ENCODE measurements at regions not wholly inside any gene's neighbourhood (a gene's known extent, or its start where the extent isn't known, plus 50 kb on each side); places are given as distances from the start of the nearest gene placed in this dataset.

GRCh38 chr5:33361781-33362180 lies 79.0 kb upstream of the TARS1 start (continued):
- TF ChIP-seq ZBTB1 (CRISPR knock-in tag; IDR thresholded peaks at IDR 0.05; ENCODE audit: borderline replicate concordance, low read depth) = no peak

- FAIRE-seq (no peak), ATAC-seq (no peak), DNase-seq (ENCODE audit: extremely low read depth in 1 of 4, low spot score in 3 of 4) (no peak)
- in situ Hi-C loops (cut with MboI) = no loop called here
- TF ChIP-seq RBFOX2 (IDR thresholded peaks at IDR 0.05; ENCODE audit: low read depth, low read length) (no peak), MTA3 (IDR thresholded peaks at IDR 0.05; ENCODE audit: borderline replicate concordance) (no peak), ZC3H8 (IDR thresholded peaks at IDR 0.05) (no peak), SAFB2 (IDR thresholded peaks at IDR 0.05; ENCODE audit: borderline replicate concordance, low read depth, low read length, severe bottlenecking) (no peak), KLF10 (CRISPR knock-in tag; IDR thresholded peaks at IDR 0.05) (no peak), ARNT (IDR thresholded peaks at IDR 0.05) (no peak), ELK1 (CRISPR knock-in tag; IDR thresholded peaks at IDR 0.05) (no peak), GATAD2A (IDR thresholded peaks at IDR 0.05) (no peak), WHSC1 (IDR thresholded peaks at IDR 0.05; ENCODE audit: low read length) (no peak), RB1 (IDR thresholded peaks at IDR 0.05; ENCODE audit: low read depth) (no peak), TCFL5 (CRISPR knock-in tag; conservative IDR thresholded peaks at IDR 0.05) (no peak), HDAC1 (IDR thresholded peaks at IDR 0.05) (no peak), PCBP1 (IDR thresholded peaks at IDR 0.05; ENCODE audit: low read depth, low read length, poor library complexity, severe bottlenecking) (no peak)
- Histone ChIP-seq H3K4me1 (replicated peaks in 1 of 2; ENCODE audit: control insufficient read depth in 2 of 2, insufficient read depth in 2 of 2, low read length in 2 of 2) (no peaks in the 10 kb centered on the region), H3K9me1 (ENCODE audit: control insufficient read depth, insufficient read depth, low read length) (no peaks in the 10 kb centered on the region), H4K20me1 (replicated peaks; ENCODE audit: control insufficient read depth, insufficient read depth, low read length) (no peaks in the 10 kb centered on the region), H3K27ac (ENCODE audit: extremely low read depth, low read depth, low read length) (no peak overlapping the region), H3K79me2 (ENCODE audit: control insufficient read depth, insufficient read depth, low read length) (no peaks in the 10 kb centered on the region), H3K27me3 (ENCODE audit: control insufficient read depth in 2 of 2, insufficient read depth in 2 of 2, low read length in 2 of 2) (no peaks in the 10 kb centered on the region), H3K4me2 (ENCODE audit: insufficient read depth, low read length) (no peak overlapping the region), H3K9ac (ENCODE audit: insufficient read depth in 1 of 2, low read depth in 2 of 2, low read length in 2 of 2) (no peak overlapping the region), H3K4me3 (no peak overlapping the region), H2AFZ (ENCODE audit: low read depth, low read length) (no peak overlapping the region), H3K9me3 (replicated peaks; ENCODE audit: control insufficient read depth, insufficient read depth, low read depth, low read length) (no peaks in the 10 kb centered on the region), H3K36me3 (ENCODE audit: control insufficient read depth, insufficient read depth, low read length) (no peaks in the 10 kb centered on the region)
- WGBS (ENCODE audit: insufficient coverage, low coverage, missing lambda C conversion rate) = 2% methylated on average over 4 of the region's 4 CpGs
- ChIA-PET CTCF (ENCODE audit: low intra/inter-chr PET ratio) (no interaction called here), POLR2A (no interaction called here)
- intact Hi-C loops (cut with micrococcal nuclease) = no loop called here
- no TSS peak for BruUV-seq (replicated peaks)
Measured at GRCh38 chr5:33362915-33363314, 77.8 kb upstream of the TARS1 start.
